ENCODE measurements at regions not wholly inside any gene's neighbourhood (a gene's known extent, or its start where the extent isn't known, plus 50 kb on each side); places are given as distances from the start of the nearest gene placed in this dataset.

DNA sequence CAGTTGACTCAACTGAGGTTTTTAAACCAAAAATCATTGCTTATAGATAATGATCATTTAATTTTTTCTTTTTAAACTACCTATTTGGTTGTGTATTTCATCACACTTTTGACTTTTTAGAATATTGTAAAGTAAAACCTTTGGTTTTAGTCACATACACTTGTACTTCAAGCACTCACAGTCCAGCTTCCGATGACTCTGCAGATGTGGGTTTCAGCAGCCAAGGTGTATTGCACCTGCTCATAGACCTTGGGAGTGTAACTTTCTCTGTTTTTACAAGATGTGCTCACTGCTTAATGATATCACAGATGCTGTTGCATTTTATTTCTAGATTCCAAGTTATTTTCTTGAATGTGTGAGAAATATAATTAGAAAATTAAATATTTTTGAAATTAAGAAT is 188.3 kb upstream of the SLC38A2 start:
- Histone ChIP-seq H3K36me3 (ENCODE audit: control insufficient read depth, insufficient read depth, low read length) (no peaks in the 10 kb centered on the region), H3K4me3 (ENCODE audit: low read depth, low read length) (no peak overlapping the region), H3K27me3 (ENCODE audit: control insufficient read depth, insufficient read depth, low read length) (no peaks in the 10 kb centered on the region)
- no peak for TF ChIP-seq CTCF (IDR thresholded peaks at IDR 0.05; ENCODE audit: insufficient read depth, low read length, poor library complexity, severe bottlenecking)
- DNase-seq (ENCODE audit: low read depth): no peak

- DNase-seq (ENCODE audit: low read depth): no peak
- H3K36me3 ChIP-seq (ENCODE audit: control insufficient read depth, insufficient read depth, low read length): no peaks in the 10 kb centered on the region
- TF ChIP-seq CTCF (IDR thresholded peaks at IDR 0.05; ENCODE audit: insufficient read depth, low read length, poor library complexity, severe bottlenecking): no peak
Measured at GRCh38 chr12:46560089-46560488, 187.5 kb upstream of the SLC38A2 start.

DNA sequence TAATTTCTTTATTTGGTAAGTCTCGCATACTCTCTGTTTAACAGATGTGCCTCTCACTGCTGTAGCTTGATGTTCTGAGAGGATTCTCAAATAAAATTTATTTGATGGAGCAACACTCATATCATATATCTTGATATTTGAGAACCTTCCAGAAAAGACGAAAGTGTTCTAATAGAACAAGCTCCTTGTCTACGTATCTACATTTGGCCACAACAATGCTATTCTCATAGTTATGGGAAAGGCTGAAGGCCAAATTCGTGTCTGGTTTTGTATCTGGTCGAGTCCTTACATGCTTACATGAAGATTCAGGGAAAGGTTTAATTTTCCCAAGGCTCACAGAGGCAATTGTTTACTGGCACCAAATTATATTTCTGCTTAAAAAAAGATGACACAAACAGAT is 186.7 kb upstream of the SLC38A2 start:
- no peaks in the 10 kb centered on the region for H3K36me3 ChIP-seq (ENCODE audit: control insufficient read depth, insufficient read depth, low read length)
- no peak overlapping the region for H3K4me3 ChIP-seq (ENCODE audit: low read depth, low read length)
- TF ChIP-seq CTCF (IDR thresholded peaks at IDR 0.05; ENCODE audit: insufficient read depth, low read length, poor library complexity, severe bottlenecking): no peak
- DNase-seq (ENCODE audit: low read depth): no peak
- H3K27me3 ChIP-seq (ENCODE audit: control insufficient read depth, insufficient read depth, low read length): no peaks in the 10 kb centered on the region

More at GRCh38 chr12:46560089-46560488, 187.5 kb upstream of the SLC38A2 start:
- no peaks in the 10 kb centered on the region for H3K27me3 ChIP-seq (ENCODE audit: control insufficient read depth, insufficient read depth, low read length)
- no peak overlapping the region for H3K4me3 ChIP-seq (ENCODE audit: low read depth, low read length)

DNA sequence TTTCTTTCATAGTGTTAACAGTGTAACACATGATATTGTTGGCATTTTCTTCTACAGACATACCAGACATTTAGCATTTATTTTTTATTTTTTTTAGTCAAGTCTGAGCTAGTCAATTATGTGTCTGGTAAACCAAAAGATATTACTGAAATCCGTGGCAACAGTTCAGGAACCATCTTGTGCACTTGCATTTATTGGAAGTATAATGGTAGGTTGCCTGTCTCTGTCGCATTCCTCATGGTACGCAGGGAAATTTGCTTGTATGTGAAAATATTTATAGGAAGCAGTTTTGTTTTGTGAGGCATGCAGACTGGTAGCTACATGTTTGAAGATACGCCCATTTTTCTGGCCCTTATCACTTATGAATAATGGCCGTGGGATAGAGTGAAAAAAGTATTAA is 186.1 kb upstream of the SLC38A2 start:
- TF ChIP-seq CTCF (IDR thresholded peaks at IDR 0.05; ENCODE audit: insufficient read depth, low read length, poor library complexity, severe bottlenecking): no peak
- Histone ChIP-seq H3K36me3 (ENCODE audit: control insufficient read depth, insufficient read depth, low read length) (no peaks in the 10 kb centered on the region), H3K4me3 (ENCODE audit: low read depth, low read length) (no peak overlapping the region), H3K27me3 (ENCODE audit: control insufficient read depth, insufficient read depth, low read length) (no peaks in the 10 kb centered on the region)
- no peak for DNase-seq (ENCODE audit: low read depth)

DNA sequence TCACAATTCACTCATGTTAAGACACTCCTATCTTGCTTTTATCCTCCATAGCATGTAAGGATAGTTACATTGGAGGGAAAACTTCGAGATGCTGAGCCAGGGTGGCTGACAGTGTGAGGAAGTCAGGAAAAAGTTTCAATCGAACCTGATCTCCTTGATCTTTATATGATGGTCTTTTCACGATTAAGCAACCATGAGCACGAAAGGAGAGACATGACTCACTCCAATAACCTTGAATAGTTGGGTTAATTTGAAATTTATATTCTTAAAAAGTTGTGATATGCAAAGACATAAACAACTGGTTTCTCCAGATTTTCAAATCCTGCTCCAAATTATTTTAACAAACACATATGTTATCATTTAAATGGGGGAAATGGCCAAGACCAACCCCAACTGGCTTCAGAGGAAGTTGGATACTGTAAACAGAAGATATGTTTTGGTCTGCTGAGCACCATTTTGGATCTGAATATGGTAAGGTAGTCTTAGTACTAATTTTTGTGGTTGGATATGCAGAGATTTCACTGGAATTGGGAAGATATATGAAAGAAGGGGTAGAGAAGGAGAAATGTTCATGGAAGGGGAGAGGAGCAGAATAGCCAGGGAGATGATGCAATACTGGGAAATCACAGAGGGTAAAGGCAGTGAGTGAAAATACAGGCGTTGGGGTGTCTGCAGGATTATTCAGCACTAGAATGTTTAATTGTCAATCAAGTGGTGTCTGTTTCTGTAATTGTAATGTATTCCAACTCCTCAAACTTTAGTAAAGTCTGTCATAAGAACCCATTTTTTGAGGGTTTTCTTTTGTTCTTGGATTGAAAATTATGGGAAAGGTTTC is 185.2 kb upstream of the SLC38A2 start:
- no peak for TF ChIP-seq CTCF (IDR thresholded peaks at IDR 0.05; ENCODE audit: insufficient read depth, low read length, poor library complexity, severe bottlenecking)
- Histone ChIP-seq H3K27me3 (ENCODE audit: control insufficient read depth, insufficient read depth, low read length) (no peaks in the 10 kb centered on the region), H3K4me3 (ENCODE audit: low read depth, low read length) (no peak overlapping the region), H3K36me3 (ENCODE audit: control insufficient read depth, insufficient read depth, low read length) (no peaks in the 10 kb centered on the region)
- DNase-seq (ENCODE audit: low read depth): no peak

All from kidney epithelial cell (primary cell).